SK-N-SH (cell line): ENCODE measurements at regions not wholly inside any gene's neighbourhood (a gene's known extent, or its start where the extent isn't known, plus 50 kb on each side); places are given as distances from the start of the nearest gene placed in this dataset.
A peak's percentile ranks its signal among the peaks of the same experiment; 100 is the strongest.

ENCODE experiments used
- CTCF ChIA-PET: fragments of 300-600, 350-600 bp; formaldehyde crosslinking; extraction: SDS; loops from one replicate; lab custom pipeline; 2021; lab: Yijun Ruan, JAX
- POLR2A ChIA-PET: fragments of 350-600 bp; sonication (Branson Sonifier 250); formaldehyde crosslinking; extraction: SDS; loops from one replicate; lab custom pipeline; 2020; ENCODE audit warnings: antibody characterized with exemption, inconsistent platforms; lab: Yijun Ruan, JAX
- DNase-seq: peaks from one replicate; pipeline ENCODE4 v3.0.0; 2012
- H2AFZ ChIP-seq: fragments of 200-600 bp; sonication (generic); 2 replicates; pipeline ENCODE4 v1.8.1; 2016; ENCODE audit warnings: antibody characterized with exemption, mild to moderate bottlenecking, low read depth
- H3F3A ChIP-seq: fragments of 200-600 bp; sonication (generic); replicated peaks from 2 replicates; pipeline ENCODE3; 2016; ENCODE audit warnings: antibody characterized with exemption, mild to moderate bottlenecking; ENCODE audit not compliant: insufficient read depth
- H3K27ac ChIP-seq, 2 experiments: fragments of 200-500 bp in 1 of 2; fragments of 200-600 bp in 1 of 2; sonication (Bioruptor generic) in 1 of 2; sonication (generic), shearing (Covaris generic) in 1 of 2; 2 replicates each; pipeline versions ENCODE4 v1.5.1 to v1.6.1; 2014 to 2016; ENCODE audit warnings: low read depth in 2 of 2, inconsistent platforms in 1 of 2, low read length in 1 of 2, mild to moderate bottlenecking in 1 of 2, mixed read lengths in 1 of 2
- H3K27me3 ChIP-seq: fragments of 200-600 bp; sonication (generic), shearing (Covaris generic); 2 replicates; pipeline ENCODE4 v1.6.1; 2016; ENCODE audit warnings: mixed run types; ENCODE audit not compliant: insufficient read depth
- H3K36me3 ChIP-seq, 2 experiments: fragments of 200-500 bp in 1 of 2; fragments of 200-600 bp in 1 of 2; sonication (Bioruptor generic) in 1 of 2; sonication (generic) in 1 of 2; replicated peaks in 1 of 2; 2 replicates each; pipeline versions ENCODE3 to v1.5.1; 2014 to 2016; ENCODE audit warnings: low read length in 1 of 2, mild to moderate bottlenecking in 1 of 2; ENCODE audit not compliant: insufficient read depth in 2 of 2, control insufficient read depth in 1 of 2
- H3K4me1 ChIP-seq, 2 experiments: fragments of 200-500 bp in 1 of 2; fragments of 200-600 bp in 1 of 2; sonication (Bioruptor generic) in 1 of 2; sonication (generic), shearing (Covaris generic) in 1 of 2; 2 replicates each; pipeline versions ENCODE4 v1.5.1 to v1.6.1; 2014 to 2016; ENCODE audit warnings: low read depth in 1 of 2, low read length in 1 of 2, mixed run types in 1 of 2; ENCODE audit not compliant: insufficient read depth in 2 of 2, control insufficient read depth in 1 of 2
- H3K4me2 ChIP-seq: fragments of 200-600 bp; sonication (generic), shearing (Covaris generic); 2 replicates; pipeline ENCODE4 v1.6.1; 2017; ENCODE audit warnings: mixed run types
- H3K4me3 ChIP-seq, 2 experiments: fragments of 200-500 bp in 1 of 2; fragments of 200-600 bp in 1 of 2; sonication (Bioruptor generic) in 1 of 2; sonication (generic), shearing (Covaris generic) in 1 of 2; 2 replicates each; pipeline versions ENCODE4 v1.5.1 to v1.8.1; 2014 to 2016; ENCODE audit warnings: low read depth in 2 of 2, inconsistent platforms in 1 of 2, low read length in 1 of 2, mild to moderate bottlenecking in 1 of 2, mixed read lengths in 1 of 2, moderate library complexity in 1 of 2
- H3K79me2 ChIP-seq: fragments of 200-600 bp; sonication (generic); 2 replicates; pipeline ENCODE4 v1.8.1; 2017; ENCODE audit warnings: mild to moderate bottlenecking; ENCODE audit not compliant: insufficient read depth
- H3K9ac ChIP-seq: fragments of 200-600 bp; sonication (generic); 2 replicates; pipeline ENCODE4 v1.6.1; 2017; ENCODE audit warnings: mixed run types
- H3K9me2 ChIP-seq: fragments of 200-600 bp; sonication (generic); 2 replicates; pipeline ENCODE4 v1.6.1; 2017; ENCODE audit warnings: mixed run types
- H3K9me3 ChIP-seq: fragments of 200-600 bp; sonication (generic); 2 replicates; pipeline ENCODE4 v1.6.1; 2017; ENCODE audit warnings: mixed run types, mild to moderate bottlenecking, moderate library complexity
- H4K20me1 ChIP-seq: fragments of 200-600 bp; sonication (generic); 2 replicates; pipeline ENCODE4 v1.6.1; 2017; ENCODE audit warnings: mild to moderate bottlenecking, mixed run types; ENCODE audit not compliant: insufficient read depth
- CHD2 ChIP-seq: fragments of 150-350 bp; IDR thresholded peaks from 2 replicates; pipeline ENCODE4 v1.6.1; 2018; ENCODE audit warnings: low read length; ENCODE audit not compliant: partially characterized antibody
- ELF1 ChIP-seq: IDR thresholded peaks from 2 replicates; pipeline ENCODE4 v1.4.0; 2012
- EP300 ChIP-seq, 2 experiments: IDR thresholded peaks; 2 replicates each; pipeline versions ENCODE4 v1.4.0 to v1.6.1; 2012; ENCODE audit warnings: borderline replicate concordance in 1 of 2, low read depth in 1 of 2, low read length in 1 of 2
- FOSL2 ChIP-seq: IDR thresholded peaks from 2 replicates; pipeline ENCODE4 v1.4.0; 2012; ENCODE audit warnings: low read depth, mild to moderate bottlenecking, moderate library complexity, borderline replicate concordance
- FOXJ3 ChIP-seq: sonication (generic); formaldehyde crosslinking; IDR thresholded peaks from 2 replicates; pipeline ENCODE4 v1.5.1; 2020; ENCODE audit warnings: mild to moderate bottlenecking, missing genetic modification reagents
- FOXM1 ChIP-seq: IDR thresholded peaks from 2 replicates; pipeline ENCODE4 v1.4.0; 2012; ENCODE audit warnings: low read depth, mild to moderate bottlenecking
- GABPA ChIP-seq: IDR thresholded peaks from 2 replicates; pipeline ENCODE4 v1.4.0; 2012; ENCODE audit warnings: low read depth, mild to moderate bottlenecking
- GATA2 ChIP-seq: sonication (generic); formaldehyde crosslinking; IDR thresholded peaks from 2 replicates; pipeline ENCODE4 v1.5.0; 2020; ENCODE audit warnings: mild to moderate bottlenecking, missing genetic modification reagents
- JUND ChIP-seq: IDR thresholded peaks from 2 replicates; pipeline ENCODE4 v1.4.0; 2012
- MEF2A ChIP-seq: IDR thresholded peaks from 2 replicates; pipeline ENCODE4 v1.4.0; 2012; ENCODE audit warnings: low read depth, borderline replicate concordance
- MXI1 ChIP-seq: IDR thresholded peaks from 2 replicates; pipeline ENCODE4 v1.6.1; 2012; ENCODE audit warnings: mild to moderate bottlenecking, low read depth, low read length, improper control_type of control experiment
- NFIC ChIP-seq: IDR thresholded peaks from 2 replicates; pipeline ENCODE4 v1.4.0; 2012; ENCODE audit warnings: borderline replicate concordance
- NRF1 ChIP-seq: IDR thresholded peaks from 2 replicates; pipeline ENCODE4 v1.6.1; 2012; ENCODE audit warnings: low read depth, mild to moderate bottlenecking, low read length
- POLR2AphosphoS5 ChIP-seq: IDR thresholded peaks from 2 replicates; pipeline ENCODE4 v1.6.1; 2012; ENCODE audit warnings: low read depth, low read length
- RAD21 ChIP-seq: IDR thresholded peaks from 2 replicates; pipeline ENCODE4 v1.6.1; 2012; ENCODE audit warnings: mild to moderate bottlenecking, low read length
- RCOR1 ChIP-seq: fragments of 150-350 bp; IDR thresholded peaks from 2 replicates; pipeline ENCODE4 v1.6.1; 2017; ENCODE audit warnings: antibody characterized with exemption, low read length
- RXRA ChIP-seq: IDR thresholded peaks from 2 replicates; pipeline ENCODE4 v1.4.0; 2012; ENCODE audit warnings: low read depth, mild to moderate bottlenecking, borderline replicate concordance
- SMC3 ChIP-seq: IDR thresholded peaks from 2 replicates; pipeline ENCODE4 v1.6.1; 2012; ENCODE audit warnings: low read depth, low read length, improper control_type of control experiment
- TCF12 ChIP-seq: IDR thresholded peaks from 2 replicates; pipeline ENCODE4 v1.4.0; 2012
- TEAD4 ChIP-seq: IDR thresholded peaks from 2 replicates; pipeline ENCODE4 v1.4.0; 2012; ENCODE audit warnings: mild to moderate bottlenecking, borderline replicate concordance; ENCODE audit not compliant: insufficient read depth
- YY1 ChIP-seq: IDR thresholded peaks from 2 replicates; pipeline ENCODE4 v1.4.0; 2012; ENCODE audit warnings: low read depth, mild to moderate bottlenecking
- WGBS: methylation state at CpG from one replicate; pipeline ENCODE4 v1.1.6; 2017; ENCODE audit warnings: low lambda C conversion rate; 5-methylcytosine and 5-hydroxymethylcytosine counted together
- TF ChIP-seq, protein P1 (sequence below): fragments of 150-350 bp; IDR thresholded peaks from 2 replicates; pipeline ENCODE4 v1.6.1; 2017; ENCODE audit warnings: antibody characterized with exemption, low read length, low read depth, borderline replicate concordance
- TF ChIP-seq, protein P2 (sequence below): IDR thresholded peaks from 2 replicates; pipeline ENCODE4 v1.4.0; 2012; ENCODE audit warnings: low read depth, borderline replicate concordance
- TF ChIP-seq, protein P3 (sequence below): fragments of 200-600 bp; sonication (generic); IDR thresholded peaks from 2 replicates; pipeline ENCODE4 v1.6.1; 2017; ENCODE audit warnings: antibody characterized with exemption, mild to moderate bottlenecking, moderate library complexity
- TF ChIP-seq, protein P4 (sequence below): IDR thresholded peaks from 2 replicates; pipeline ENCODE4; 2012

DNA sequence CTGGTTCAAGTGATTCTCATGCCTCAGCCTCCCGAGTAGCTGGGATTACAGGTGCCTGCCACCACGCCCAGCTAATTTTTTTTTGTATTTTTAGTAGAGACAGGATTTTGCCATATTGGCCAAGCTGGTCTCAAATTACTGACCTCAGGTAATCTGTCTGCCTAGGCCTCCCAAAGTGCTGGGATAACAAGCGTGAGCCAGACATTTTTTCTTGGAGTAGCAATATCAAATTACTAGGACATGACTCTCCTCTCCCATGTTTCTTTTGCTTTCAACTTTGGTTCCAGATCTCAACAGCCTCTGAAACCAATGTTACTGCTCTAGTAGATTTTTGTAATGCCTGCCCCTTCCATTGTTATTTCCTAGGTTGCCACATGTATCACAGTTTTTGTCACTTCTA, 462.0 kb downstream of the GBE1 start (continued):
- TF ChIP-seq, protein P1, sequence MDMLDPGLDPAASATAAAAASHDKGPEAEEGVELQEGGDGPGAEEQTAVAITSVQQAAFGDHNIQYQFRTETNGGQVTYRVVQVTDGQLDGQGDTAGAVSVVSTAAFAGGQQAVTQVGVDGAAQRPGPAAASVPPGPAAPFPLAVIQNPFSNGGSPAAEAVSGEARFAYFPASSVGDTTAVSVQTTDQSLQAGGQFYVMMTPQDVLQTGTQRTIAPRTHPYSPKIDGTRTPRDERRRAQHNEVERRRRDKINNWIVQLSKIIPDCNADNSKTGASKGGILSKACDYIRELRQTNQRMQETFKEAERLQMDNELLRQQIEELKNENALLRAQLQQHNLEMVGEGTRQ: no peak
- TF ChIP-seq FOSL2: no peak
- TF ChIP-seq RAD21: no peak
- no peak for TF ChIP-seq SMC3
- no peak for TF ChIP-seq FOXM1
- no peak for TF ChIP-seq NRF1
- no peak for TF ChIP-seq ELF1
- no peak for TF ChIP-seq RXRA

DNA sequence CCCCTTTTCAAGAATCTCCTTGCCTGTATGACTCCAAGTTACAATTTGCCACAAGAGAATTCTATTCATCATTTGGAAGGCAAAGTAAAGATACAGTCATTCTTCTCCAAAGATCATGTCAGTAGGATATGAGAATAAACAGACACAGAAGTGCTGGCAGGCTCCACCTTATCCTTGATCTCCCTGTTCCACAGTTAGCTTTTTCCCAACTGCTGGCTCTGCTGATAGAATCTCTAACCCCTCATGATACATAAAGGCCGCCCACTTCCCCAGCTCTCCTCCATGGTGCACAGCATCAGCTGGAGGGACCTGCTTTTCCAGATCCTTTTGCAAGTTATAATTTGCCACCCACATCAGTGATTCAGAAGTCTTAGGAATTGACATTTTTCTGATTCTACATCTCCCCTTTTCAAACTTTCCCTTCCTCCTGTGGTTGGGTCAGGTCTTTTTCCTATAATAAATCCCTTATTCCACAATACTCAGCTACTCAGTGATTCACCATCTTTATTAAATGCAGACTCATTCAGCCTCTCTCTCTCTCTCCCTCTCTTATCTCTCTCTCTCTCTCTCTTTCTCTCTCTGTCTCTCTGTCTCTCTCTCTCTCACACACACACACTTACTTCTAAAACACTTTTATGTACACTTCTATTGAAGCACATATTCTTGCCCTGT, 465.4 kb downstream of the GBE1 start:
- Histone ChIP-seq H3K9me3 (no peaks in the 10 kb centered on the region), H3K36me3 (no peaks in the 10 kb centered on the region), H3K9ac (no peak overlapping the region), H3K79me2 (no peaks in the 10 kb centered on the region), H3K9me2 (no peaks in the 10 kb centered on the region), H3K27me3 (no peaks in the 10 kb centered on the region), H3K27ac (peak overlapping the region; percentile 50 to 84; a peak in 3 of 4 replicates), H3K4me3 (no peak overlapping the region), H3K4me2 (no peak overlapping the region), H4K20me1 (no peaks in the 10 kb centered on the region), H3K4me1 (peaks cover 0 to 4% of the 10 kb centered on the region in 2 experiments; a peak in 2 of 4 replicates), H3F3A (peaks cover 7% of the 10 kb centered on the region), H2AFZ (no peak overlapping the region)
- 78% methylated on average over 1 of the region's 1 CpG for WGBS
- ChIA-PET CTCF (interaction anchor here (0.7 kb wide), 1 partner anchor 75 kb away, joined by 3 read pairs; no protein-coding TSS in a partner anchor), POLR2A (no interaction called here)
- TF ChIP-seq FOXJ3 (CRISPR knock-in tag): no peak
- TF ChIP-seq, protein P1: no peak
- TF ChIP-seq JUND: peak; percentile 72
- peak; percentile 65 to 88 for TF ChIP-seq EP300 (IDR thresholded peaks at IDR 0.05; ENCODE audit: borderline replicate concordance in 1 of 2, low read depth in 1 of 2, low read length in 1 of 2)
- TF ChIP-seq NRF1: no peak
- peak; percentile 74; the same call in 1 of the 2 replicates for TF ChIP-seq POLR2AphosphoS5
- no peak for TF ChIP-seq MEF2A
- TF ChIP-seq MXI1: no peak
- TF ChIP-seq, protein P2, sequence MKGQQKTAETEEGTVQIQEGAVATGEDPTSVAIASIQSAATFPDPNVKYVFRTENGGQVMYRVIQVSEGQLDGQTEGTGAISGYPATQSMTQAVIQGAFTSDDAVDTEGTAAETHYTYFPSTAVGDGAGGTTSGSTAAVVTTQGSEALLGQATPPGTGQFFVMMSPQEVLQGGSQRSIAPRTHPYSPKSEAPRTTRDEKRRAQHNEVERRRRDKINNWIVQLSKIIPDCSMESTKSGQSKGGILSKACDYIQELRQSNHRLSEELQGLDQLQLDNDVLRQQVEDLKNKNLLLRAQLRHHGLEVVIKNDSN: no peak
- TF ChIP-seq SMC3: no peak
- peak; percentile 94 for TF ChIP-seq TCF12
- 0 out of 2 replicates have a peak, but pooled peaks have one; percentile 9 for TF ChIP-seq RXRA
- no peak for TF ChIP-seq GABPA
- TF ChIP-seq RCOR1: peak; percentile 82
- TF ChIP-seq RAD21: peak; percentile 8; the same call in 1 of the 2 replicates
- TF ChIP-seq, protein P3, sequence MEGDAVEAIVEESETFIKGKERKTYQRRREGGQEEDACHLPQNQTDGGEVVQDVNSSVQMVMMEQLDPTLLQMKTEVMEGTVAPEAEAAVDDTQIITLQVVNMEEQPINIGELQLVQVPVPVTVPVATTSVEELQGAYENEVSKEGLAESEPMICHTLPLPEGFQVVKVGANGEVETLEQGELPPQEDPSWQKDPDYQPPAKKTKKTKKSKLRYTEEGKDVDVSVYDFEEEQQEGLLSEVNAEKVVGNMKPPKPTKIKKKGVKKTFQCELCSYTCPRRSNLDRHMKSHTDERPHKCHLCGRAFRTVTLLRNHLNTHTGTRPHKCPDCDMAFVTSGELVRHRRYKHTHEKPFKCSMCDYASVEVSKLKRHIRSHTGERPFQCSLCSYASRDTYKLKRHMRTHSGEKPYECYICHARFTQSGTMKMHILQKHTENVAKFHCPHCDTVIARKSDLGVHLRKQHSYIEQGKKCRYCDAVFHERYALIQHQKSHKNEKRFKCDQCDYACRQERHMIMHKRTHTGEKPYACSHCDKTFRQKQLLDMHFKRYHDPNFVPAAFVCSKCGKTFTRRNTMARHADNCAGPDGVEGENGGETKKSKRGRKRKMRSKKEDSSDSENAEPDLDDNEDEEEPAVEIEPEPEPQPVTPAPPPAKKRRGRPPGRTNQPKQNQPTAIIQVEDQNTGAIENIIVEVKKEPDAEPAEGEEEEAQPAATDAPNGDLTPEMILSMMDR: no peak
- TF ChIP-seq, protein P4, sequence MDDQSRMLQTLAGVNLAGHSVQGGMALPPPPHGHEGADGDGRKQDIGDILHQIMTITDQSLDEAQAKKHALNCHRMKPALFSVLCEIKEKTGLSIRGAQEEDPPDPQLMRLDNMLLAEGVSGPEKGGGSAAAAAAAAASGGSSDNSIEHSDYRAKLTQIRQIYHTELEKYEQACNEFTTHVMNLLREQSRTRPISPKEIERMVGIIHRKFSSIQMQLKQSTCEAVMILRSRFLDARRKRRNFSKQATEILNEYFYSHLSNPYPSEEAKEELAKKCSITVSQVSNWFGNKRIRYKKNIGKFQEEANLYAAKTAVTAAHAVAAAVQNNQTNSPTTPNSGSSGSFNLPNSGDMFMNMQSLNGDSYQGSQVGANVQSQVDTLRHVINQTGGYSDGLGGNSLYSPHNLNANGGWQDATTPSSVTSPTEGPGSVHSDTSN: peak; percentile 92
- peak; percentile 26; the same call in 1 of the 2 replicates for TF ChIP-seq FOSL2
- peak; percentile 94 for TF ChIP-seq GATA2
- TF ChIP-seq YY1: no peak
- TF ChIP-seq TEAD4: peak; percentile 63; the same call in 1 of the 2 replicates
- 0 out of 2 replicates have a peak, but pooled peaks have one; percentile 37 for TF ChIP-seq FOXM1
- TF ChIP-seq NFIC: peak; percentile 73
- TF ChIP-seq CHD2: peak; percentile 61
- DNase-seq: peak; percentile 71
